ENCODE measurements at regions not wholly inside any gene's neighbourhood (a gene's known extent, or its start where the extent isn't known, plus 50 kb on each side); places are given as distances from the start of the nearest gene placed in this dataset.

DNA sequence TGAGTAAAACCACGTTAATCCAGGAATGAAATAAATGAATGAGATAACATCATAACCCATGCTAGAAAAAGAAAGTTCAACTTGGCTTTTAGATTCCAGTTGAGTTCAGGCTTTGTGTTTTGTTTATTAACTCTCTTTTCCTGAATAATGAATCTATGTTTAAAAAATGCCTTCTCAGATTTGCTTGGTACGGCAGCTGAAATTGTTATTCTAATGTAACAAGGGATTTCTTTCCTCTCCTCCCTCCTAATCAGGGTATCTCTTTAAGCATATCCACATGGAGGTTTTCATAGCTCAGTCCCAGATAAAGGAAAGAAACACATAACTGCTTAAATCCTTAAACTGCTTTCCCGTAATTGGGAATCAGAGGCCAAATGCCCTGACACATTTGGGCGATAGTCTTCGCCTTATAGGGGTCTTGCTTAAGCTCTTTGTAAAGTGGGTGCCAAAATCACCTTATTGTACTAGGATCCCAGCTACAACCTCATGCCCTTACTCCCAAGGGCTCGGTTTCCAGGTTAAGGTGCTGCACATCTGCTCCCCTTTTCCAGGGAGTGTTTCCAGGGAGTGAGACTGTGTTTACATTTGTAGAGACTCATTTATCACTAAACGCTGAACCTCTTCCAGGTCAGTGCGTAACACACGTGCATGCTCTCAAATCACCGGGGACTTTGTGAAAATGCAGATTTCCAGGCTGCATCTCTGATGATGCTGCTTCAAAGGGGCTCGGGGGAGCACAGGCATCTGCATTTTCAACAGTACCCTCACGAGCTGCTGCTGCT is 142.8 kb upstream of the FOXF1 start:
- no peak overlapping the region for H3K4me3 ChIP-seq (ENCODE audit: low read depth, low read length)
- H3K9me3 ChIP-seq (ENCODE audit: severe bottlenecking), result no peaks in the 10 kb centered on the region
- no peaks in the 10 kb centered on the region for H3K27me3 ChIP-seq (ENCODE audit: insufficient read depth, low read depth, severe bottlenecking)
- no peak for DNase-seq
- TF ChIP-seq, protein P1, sequence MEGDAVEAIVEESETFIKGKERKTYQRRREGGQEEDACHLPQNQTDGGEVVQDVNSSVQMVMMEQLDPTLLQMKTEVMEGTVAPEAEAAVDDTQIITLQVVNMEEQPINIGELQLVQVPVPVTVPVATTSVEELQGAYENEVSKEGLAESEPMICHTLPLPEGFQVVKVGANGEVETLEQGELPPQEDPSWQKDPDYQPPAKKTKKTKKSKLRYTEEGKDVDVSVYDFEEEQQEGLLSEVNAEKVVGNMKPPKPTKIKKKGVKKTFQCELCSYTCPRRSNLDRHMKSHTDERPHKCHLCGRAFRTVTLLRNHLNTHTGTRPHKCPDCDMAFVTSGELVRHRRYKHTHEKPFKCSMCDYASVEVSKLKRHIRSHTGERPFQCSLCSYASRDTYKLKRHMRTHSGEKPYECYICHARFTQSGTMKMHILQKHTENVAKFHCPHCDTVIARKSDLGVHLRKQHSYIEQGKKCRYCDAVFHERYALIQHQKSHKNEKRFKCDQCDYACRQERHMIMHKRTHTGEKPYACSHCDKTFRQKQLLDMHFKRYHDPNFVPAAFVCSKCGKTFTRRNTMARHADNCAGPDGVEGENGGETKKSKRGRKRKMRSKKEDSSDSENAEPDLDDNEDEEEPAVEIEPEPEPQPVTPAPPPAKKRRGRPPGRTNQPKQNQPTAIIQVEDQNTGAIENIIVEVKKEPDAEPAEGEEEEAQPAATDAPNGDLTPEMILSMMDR (IDR thresholded peaks at IDR 0.05; ENCODE audit: low read depth, low read length), result no peak
- no peak overlapping the region for H3K27ac ChIP-seq
- H3K36me3 ChIP-seq, result no peaks in the 10 kb centered on the region

DNA sequence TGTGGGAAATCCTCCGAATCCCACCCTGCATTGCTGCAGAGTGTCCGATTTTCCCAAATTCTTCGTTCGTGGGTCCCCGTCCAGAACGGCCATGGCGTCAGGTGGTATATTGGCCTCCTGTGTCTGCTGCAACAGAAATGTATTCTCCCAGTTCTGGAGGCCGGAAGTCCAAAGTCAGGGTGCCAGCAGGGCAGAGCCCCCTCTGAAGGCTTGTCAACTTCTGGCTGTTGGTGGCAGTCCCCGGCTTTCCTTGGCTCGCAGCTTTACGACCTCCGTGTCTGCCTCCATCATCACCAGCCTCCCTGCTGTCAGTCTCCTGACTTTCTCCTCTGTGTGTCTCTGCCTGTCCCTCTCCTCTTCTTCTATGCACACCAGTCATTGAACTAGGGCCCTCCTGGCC is 142.1 kb upstream of the FOXF1 start:
- TF ChIP-seq, protein P1 (IDR thresholded peaks at IDR 0.05; ENCODE audit: low read depth, low read length), result no peak
- Histone ChIP-seq H3K27me3 (ENCODE audit: insufficient read depth, low read depth, severe bottlenecking) (no peaks in the 10 kb centered on the region), H3K36me3 (no peaks in the 10 kb centered on the region), H3K27ac (no peak overlapping the region), H3K4me3 (ENCODE audit: low read depth, low read length) (no peak overlapping the region), H3K9me3 (ENCODE audit: severe bottlenecking) (no peaks in the 10 kb centered on the region)
- no peak for DNase-seq

DNA sequence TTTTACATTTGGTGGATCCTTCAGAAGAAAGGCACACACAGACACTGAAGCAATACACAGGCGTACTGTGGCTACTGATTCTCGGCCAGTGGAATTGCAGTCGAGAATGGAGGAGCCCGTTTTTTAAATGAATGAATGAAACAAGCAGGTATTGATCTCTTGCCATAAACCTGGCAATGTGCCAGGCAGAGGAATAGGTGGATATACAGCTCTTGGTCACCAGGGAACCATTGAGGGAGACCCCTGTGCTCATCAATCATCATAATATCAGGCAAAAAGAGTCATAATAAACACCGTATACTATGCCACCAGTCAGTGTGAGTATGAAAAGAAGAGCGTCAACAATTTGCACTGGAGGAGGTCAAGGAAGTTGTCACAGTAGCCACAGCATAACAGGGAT is 140.3 kb upstream of the FOXF1 start:
- no peaks in the 10 kb centered on the region for H3K27me3 ChIP-seq (ENCODE audit: insufficient read depth, low read depth, severe bottlenecking)
- TF ChIP-seq, protein P1 (IDR thresholded peaks at IDR 0.05; ENCODE audit: low read depth, low read length), result no peak
- no peak for DNase-seq

DNA sequence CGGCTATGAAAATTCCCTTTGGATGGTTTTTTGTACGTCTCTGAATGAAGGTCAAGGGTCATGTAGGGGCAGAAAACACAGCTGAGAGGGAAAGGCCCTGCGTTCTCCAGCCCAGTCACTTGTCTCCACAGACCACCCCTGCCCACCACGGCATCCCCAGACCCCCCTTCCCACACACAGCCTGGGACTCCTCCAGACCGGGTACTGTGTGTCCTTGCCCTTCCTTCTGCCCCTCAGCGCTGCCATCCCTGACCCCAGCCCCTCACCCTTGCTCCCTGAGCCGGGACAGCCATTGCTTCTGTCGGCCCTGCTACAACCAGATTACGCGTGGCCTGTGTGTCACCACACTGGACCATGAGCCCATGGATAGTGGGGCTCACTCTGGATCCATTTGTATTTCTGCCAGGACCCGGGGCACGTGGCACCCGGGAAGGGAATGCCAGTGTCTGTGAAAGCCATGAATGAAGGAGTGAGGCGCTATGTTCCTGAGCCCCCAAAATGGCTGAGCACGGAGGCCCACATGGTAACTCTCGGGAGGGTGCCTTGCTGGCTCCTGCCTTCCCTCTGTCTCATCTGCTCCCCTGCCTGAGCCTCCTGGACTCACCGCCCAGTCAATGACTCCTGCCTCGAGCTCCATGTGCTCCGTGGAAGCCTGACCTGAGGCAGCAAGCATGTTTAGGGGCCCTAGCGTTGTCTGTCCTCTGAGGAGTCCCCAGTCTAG is 139.1 kb upstream of the FOXF1 start:
- Histone ChIP-seq H3K9me3 (ENCODE audit: severe bottlenecking) (no peaks in the 10 kb centered on the region), H3K27me3 (ENCODE audit: insufficient read depth, low read depth, severe bottlenecking) (no peaks in the 10 kb centered on the region), H3K36me3 (no peaks in the 10 kb centered on the region), H3K4me3 (ENCODE audit: low read depth, low read length) (no peak overlapping the region), H3K27ac (no peak overlapping the region)
- no peak for DNase-seq
- TF ChIP-seq, protein P1 (IDR thresholded peaks at IDR 0.05; ENCODE audit: low read depth, low read length), result no peak

More for the DNA sequence above, 140.3 kb upstream of the FOXF1 start:
- no peaks in the 10 kb centered on the region for H3K36me3 ChIP-seq
- no peaks in the 10 kb centered on the region for H3K9me3 ChIP-seq (ENCODE audit: severe bottlenecking)
- H3K27ac ChIP-seq, result no peak overlapping the region
- H3K4me3 ChIP-seq (ENCODE audit: low read depth, low read length), result no peak overlapping the region

DNA sequence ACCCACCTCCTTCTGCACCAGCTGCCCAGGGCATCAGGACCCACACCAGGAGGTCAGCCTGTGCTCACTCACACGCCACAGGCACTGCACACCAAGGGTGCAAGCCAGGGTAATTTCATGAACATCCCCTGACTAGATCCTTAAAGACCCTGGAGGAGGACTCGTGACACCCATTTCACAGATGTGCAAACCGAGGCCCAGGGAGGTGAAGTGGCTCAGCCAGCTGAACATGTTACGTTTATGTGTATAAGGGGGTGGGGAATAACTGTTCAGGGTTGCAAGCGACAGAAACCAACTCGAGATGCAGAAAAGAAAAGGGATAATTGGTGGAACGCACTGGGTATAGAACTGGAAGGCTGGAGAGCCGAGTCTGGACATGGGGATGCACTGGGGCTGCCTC is 138.1 kb upstream of the FOXF1 start:
- no peak for DNase-seq
- H3K4me3 ChIP-seq (ENCODE audit: low read depth, low read length), result no peak overlapping the region
- TF ChIP-seq, protein P1 (IDR thresholded peaks at IDR 0.05; ENCODE audit: low read depth, low read length), result no peak
- H3K27me3 ChIP-seq (ENCODE audit: insufficient read depth, low read depth, severe bottlenecking), result no peaks in the 10 kb centered on the region
- H3K27ac ChIP-seq, result no peak overlapping the region
- no peaks in the 10 kb centered on the region for H3K9me3 ChIP-seq (ENCODE audit: severe bottlenecking)
- H3K36me3 ChIP-seq, result no peaks in the 10 kb centered on the region
